AG20443 (cell line): ENCODE measurements at regions not wholly inside any gene's neighbourhood (a gene's known extent, or its start where the extent isn't known, plus 50 kb on each side); places are given as distances from the start of the nearest gene placed in this dataset.
A peak's percentile ranks its signal among the peaks of the same experiment; 100 is the strongest.

ENCODE experiments used
- DNase-seq: peaks from one replicate; pipeline ENCODE4 v3.0.0; 2012; ENCODE audit warnings: low spot score, mixed read lengths

GRCh38 chr11:128365044-128365443 lies 222.3 kb downstream of the ETS1 start:
- peak; percentile 69 for DNase-seq

- DNase-seq, result peak; percentile 25
Observed at GRCh38 chr11:128361451-128362020, 225.8 kb downstream of the ETS1 start.

- peak; percentile 61 for DNase-seq
Observed at GRCh38 chr11:128359515-128359914, 227.8 kb downstream of the ETS1 start.

GRCh38 chr11:128357073-128357472 lies 230.3 kb downstream of the ETS1 start:
- no peak for DNase-seq

GRCh38 chr11:128355558-128355957 lies 231.8 kb downstream of the ETS1 start:
- no peak for DNase-seq

- peak; percentile 20 for DNase-seq
Observed at GRCh38 chr11:128354476-128354875, 232.9 kb downstream of the ETS1 start.

- no peak for DNase-seq
Observed at GRCh38 chr11:128351168-128351567, 236.2 kb downstream of the ETS1 start.

GRCh38 chr11:128349650-128350299 lies 237.6 kb downstream of the ETS1 start:
- DNase-seq, result no peak

- DNase-seq, result no peak
Observed at GRCh38 chr11:128346804-128347203, 240.6 kb downstream of the ETS1 start.

- no peak for DNase-seq
Observed at GRCh38 chr11:128345316-128345715, 242.0 kb downstream of the ETS1 start.

GRCh38 chr11:128343870-128344269 lies 243.5 kb downstream of the ETS1 start:
- no peak for DNase-seq

GRCh38 chr11:128343135-128343514 lies 244.2 kb downstream of the ETS1 start:
- DNase-seq, result no peak

- DNase-seq, result peak; percentile 83
Observed at GRCh38 chr11:128342511-128343134, 244.7 kb downstream of the ETS1 start.

- DNase-seq, result no peak
Observed at GRCh38 chr11:128341280-128342248, 245.8 kb downstream of the ETS1 start.

- no peak for DNase-seq
Observed at GRCh38 chr11:128339792-128340191, 247.6 kb downstream of the ETS1 start.

- DNase-seq, result no peak
Observed at GRCh38 chr11:128338811-128339210, 248.5 kb downstream of the ETS1 start.

GRCh38 chr11:128336203-128336602 lies 251.2 kb downstream of the ETS1 start:
- peak; percentile 65 for DNase-seq

GRCh38 chr11:128335729-128336128 lies 251.6 kb downstream of the ETS1 start:
- DNase-seq, result no peak

GRCh38 chr11:128334311-128335044 lies 252.9 kb downstream of the ETS1 start:
- DNase-seq, result no peak

- no peak for DNase-seq
Observed at GRCh38 chr11:128331317-128331716, 256.0 kb downstream of the ETS1 start.

GRCh38 chr11:128330203-128330602 lies 257.2 kb downstream of the ETS1 start:
- no peak for DNase-seq
